Neural crest cell (in vitro differentiated cells): ENCODE measurements at regions not wholly inside any gene's neighbourhood (a gene's known extent, or its start where the extent isn't known, plus 50 kb on each side); places are given as distances from the start of the nearest gene placed in this dataset.

ENCODE experiments used
- DNase-seq: peaks from one replicate; pipeline ENCODE4 v3.0.0; 2021; ENCODE audit warnings: low read depth, mixed read lengths, low spot score
- H3K27ac Mint-ChIP-seq: one replicate; pipeline ENCODE4 v1.8.0; 2021; ENCODE audit warnings: mild to moderate bottlenecking, mixed read lengths; ENCODE audit not compliant: unreplicated experiment
- H3K27me3 Mint-ChIP-seq: 2 replicates; pipeline ENCODE4 v1.8.0; 2021; ENCODE audit warnings: low read depth, mild to moderate bottlenecking, mixed read lengths
- H3K36me3 Mint-ChIP-seq: 2 replicates; pipeline ENCODE4 v1.8.0; 2021; ENCODE audit warnings: low read depth, mild to moderate bottlenecking, mixed read lengths
- H3K4me1 Mint-ChIP-seq: 2 replicates; pipeline ENCODE4 v1.8.0; 2021; ENCODE audit warnings: mixed read lengths
- H3K4me3 Mint-ChIP-seq: one replicate; pipeline ENCODE4 v1.8.0; 2021; ENCODE audit warnings: mild to moderate bottlenecking, mixed read lengths
- H3K9me3 Mint-ChIP-seq: 2 replicates; pipeline ENCODE4 v1.8.0; 2021; ENCODE audit warnings: mixed read lengths
- CTCF ChIP-seq: fragments of 200-600 bp; sonication (generic); conservative IDR thresholded peaks from 2 replicates; pipeline ENCODE4 v1.5.0; 2021; ENCODE audit warnings: antibody characterized with exemption, mild to moderate bottlenecking

- TF ChIP-seq CTCF: no peak
- no peaks in the 10 kb centered on the region for H3K27me3 Mint-ChIP-seq
- no peak overlapping the region for H3K4me3 Mint-ChIP-seq
- H3K27ac Mint-ChIP-seq: no peak overlapping the region
- DNase-seq: no peak
- H3K9me3 Mint-ChIP-seq: no peaks in the 10 kb centered on the region
- peaks cover 8% of the 10 kb centered on the region for H3K4me1 Mint-ChIP-seq
- no peaks in the 10 kb centered on the region for H3K36me3 Mint-ChIP-seq
Measured at GRCh38 chr4:31573554-31573953, 853.4 kb downstream of the PCDH7 start.

DNA sequence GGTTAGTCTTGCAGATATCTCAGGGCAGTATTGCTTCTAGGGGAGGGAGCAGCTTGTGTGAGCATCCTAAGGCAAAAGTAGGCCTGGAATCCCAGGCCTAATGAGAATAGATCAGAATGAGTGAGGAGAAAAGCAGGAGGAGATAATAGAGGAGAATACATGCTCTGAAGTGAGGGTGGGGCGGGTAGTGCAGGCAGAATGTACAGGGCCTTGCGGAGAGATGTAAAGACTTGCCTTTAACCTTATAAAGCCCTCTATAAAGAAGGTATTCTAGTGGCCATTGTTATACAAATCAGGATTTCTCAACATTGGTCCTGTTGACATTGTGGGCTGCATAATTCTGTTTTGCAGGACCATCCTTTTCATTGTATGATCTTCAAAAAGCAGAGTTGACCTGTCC, 855.3 kb downstream of the PCDH7 start:
- Mint-ChIP-seq H3K27ac (no peak overlapping the region), H3K9me3 (no peaks in the 10 kb centered on the region), H3K27me3 (no peaks in the 10 kb centered on the region), H3K4me3 (no peak overlapping the region), H3K4me1 (peaks cover 8% of the 10 kb centered on the region), H3K36me3 (no peaks in the 10 kb centered on the region)
- TF ChIP-seq CTCF: no peak
- no peak for DNase-seq

GRCh38 chr4:31580843-31581242, 860.7 kb downstream of the PCDH7 start:
- TF ChIP-seq CTCF: no peak
- Mint-ChIP-seq H3K27me3 (no peaks in the 10 kb centered on the region), H3K9me3 (no peaks in the 10 kb centered on the region), H3K4me3 (no peak overlapping the region), H3K4me1 (peaks cover under 1% of the 10 kb centered on the region), H3K36me3 (no peaks in the 10 kb centered on the region), H3K27ac (no peak overlapping the region)
- DNase-seq: no peak

DNA sequence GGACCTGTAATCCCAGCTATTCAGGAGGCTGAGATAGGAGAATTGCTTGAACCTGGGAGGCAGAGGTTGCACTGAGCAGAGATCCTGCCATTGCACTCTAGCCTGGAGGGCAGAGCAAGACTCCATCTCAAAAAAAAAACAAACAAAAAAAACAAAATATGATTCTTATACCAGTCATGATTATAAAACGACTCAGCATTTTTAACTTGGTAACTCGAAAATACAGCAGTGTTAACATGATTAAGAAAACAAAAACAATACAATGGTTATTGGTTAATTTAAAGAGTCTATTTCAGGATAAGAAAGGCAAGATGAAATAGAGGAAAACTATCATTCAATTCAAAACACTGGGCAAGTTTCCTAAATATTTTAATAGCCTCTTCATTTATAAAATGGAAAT, 865.3 kb downstream of the PCDH7 start:
- Mint-ChIP-seq H3K9me3 (no peaks in the 10 kb centered on the region), H3K4me3 (no peak overlapping the region), H3K4me1 (no peaks in the 10 kb centered on the region), H3K27ac (no peak overlapping the region), H3K36me3 (no peaks in the 10 kb centered on the region), H3K27me3 (no peaks in the 10 kb centered on the region)
- no peak for TF ChIP-seq CTCF
- DNase-seq: no peak

- H3K27ac Mint-ChIP-seq: no peak overlapping the region
- H3K4me1 Mint-ChIP-seq: no peaks in the 10 kb centered on the region
- no peak for TF ChIP-seq CTCF
- H3K27me3 Mint-ChIP-seq: no peaks in the 10 kb centered on the region
- no peak for DNase-seq
- H3K36me3 Mint-ChIP-seq: no peaks in the 10 kb centered on the region
- H3K9me3 Mint-ChIP-seq: no peaks in the 10 kb centered on the region
- no peak overlapping the region for H3K4me3 Mint-ChIP-seq
Measured at GRCh38 chr4:31592293-31592692, 872.1 kb downstream of the PCDH7 start.

- Mint-ChIP-seq H3K27me3 (no peaks in the 10 kb centered on the region), H3K4me3 (no peak overlapping the region), H3K36me3 (no peaks in the 10 kb centered on the region), H3K4me1 (no peaks in the 10 kb centered on the region), H3K27ac (no peak overlapping the region), H3K9me3 (no peaks in the 10 kb centered on the region)
- DNase-seq: no peak
- TF ChIP-seq CTCF: no peak
Measured at GRCh38 chr4:31595496-31595895, 875.3 kb downstream of the PCDH7 start.
